LHCN-M2 (cell line): ENCODE measurements at regions not wholly inside any gene's neighbourhood (a gene's known extent, or its start where the extent isn't known, plus 50 kb on each side); places are given as distances from the start of the nearest gene placed in this dataset.
"Not testable (repeated sequence)": the region's sequence is repeated elsewhere in the genome, so short reads cannot be mapped to it uniquely, and the experiment has no call there.

Source experiments
- DNase-seq: peaks from one replicate; pipeline ENCODE4 v3.0.0-alpha.2; 2012; ENCODE audit warnings: low read depth

GRCh38 chr6:26232940-26233648 lies 131.9 kb upstream of the BTN3A2 start:
- DNase-seq: no peak

GRCh38 chr6:26233649-26234420 lies 131.2 kb upstream of the BTN3A2 start:
- peak; percentile 70 for DNase-seq

GRCh38 chr6:26234421-26235301 lies 130.3 kb upstream of the BTN3A2 start:
- DNase-seq: peak; percentile 90

- no peak for DNase-seq
Observed at GRCh38 chr6:26235302-26235670, 129.7 kb upstream of the BTN3A2 start.

- not testable (repeated sequence) for DNase-seq
Observed at GRCh38 chr6:26239415-26239814, 125.6 kb upstream of the BTN3A2 start.

- peak; percentile 41 for DNase-seq
Observed at GRCh38 chr6:26240157-26241032, 124.6 kb upstream of the BTN3A2 start.

- no peak for DNase-seq
Observed at GRCh38 chr6:26241033-26241895, 123.7 kb upstream of the BTN3A2 start.

GRCh38 chr6:26243132-26243531 lies 121.9 kb upstream of the BTN3A2 start:
- no peak for DNase-seq

GRCh38 chr6:26243752-26244151 lies 121.2 kb upstream of the BTN3A2 start:
- no peak for DNase-seq

GRCh38 chr6:26246058-26246457 lies 118.9 kb upstream of the BTN3A2 start:
- no peak for DNase-seq

- DNase-seq: no peak
Observed at GRCh38 chr6:26246553-26246952, 118.4 kb upstream of the BTN3A2 start.

- DNase-seq: no peak
Observed at GRCh38 chr6:26249707-26249956, 115.4 kb upstream of the BTN3A2 start.

GRCh38 chr6:26249957-26250697 lies 114.9 kb upstream of the BTN3A2 start:
- DNase-seq: peak; percentile 80

- DNase-seq: no peak
Observed at GRCh38 chr6:26250698-26251044, 114.3 kb upstream of the BTN3A2 start.

- peak; percentile 69 for DNase-seq
Observed at GRCh38 chr6:26251354-26252076, 113.5 kb upstream of the BTN3A2 start.

GRCh38 chr6:26252077-26252472 lies 112.9 kb upstream of the BTN3A2 start:
- no peak for DNase-seq

GRCh38 chr6:26254724-26255123 lies 110.3 kb upstream of the BTN3A2 start:
- no peak for DNase-seq

GRCh38 chr6:26257272-26257671 lies 107.7 kb upstream of the BTN3A2 start:
- no peak for DNase-seq
